Caco-2 (cell line): ENCODE measurements at regions not wholly inside any gene's neighbourhood (a gene's known extent, or its start where the extent isn't known, plus 50 kb on each side); places are given as distances from the start of the nearest gene placed in this dataset.

Source experiments
- BruUV-seq: library from RNA; stranded (reverse); fragments of 400-500 nt; replicated peaks from 2 replicates; lab custom pipeline; 2021; lab: Mats Ljungman, UMichigan
- CTCF ChIA-PET: fragments of 300-600 bp; sonication (Branson Sonifier 250); formaldehyde crosslinking; loops from one replicate; lab custom pipeline; 2022; ENCODE audit warnings: antibody characterized with exemption; lab: Charles Lee
- POLR2A ChIA-PET: fragments of 300-600 bp; sonication (Branson Sonifier 250); formaldehyde crosslinking; loops from one replicate; lab custom pipeline; 2022; ENCODE audit warnings: antibody characterized with exemption; lab: Charles Lee
- DNase-seq, 2 experiments: peaks; one replicate each; pipeline versions ENCODE4 v3.0.0 to v3.0.0-alpha.2; 2020 to 2022
- H3K27me3 ChIP-seq: replicated peaks from 2 replicates; pipeline ENCODE4 v1.6.0; 2011; ENCODE audit warnings: low read length; ENCODE audit not compliant: control insufficient read depth, insufficient read depth
- H3K36me3 ChIP-seq: 2 replicates; pipeline ENCODE4 v1.5.1; 2011; ENCODE audit warnings: low read length; ENCODE audit not compliant: control insufficient read depth, insufficient read depth
- H3K4me1 ChIP-seq: fragments of 250-450 bp; sonication (Bioruptor Pico); 2 replicates; pipeline ENCODE4 v1.5.1; 2020; ENCODE audit warnings: mild to moderate bottlenecking
- H3K4me3 ChIP-seq: 2 replicates; pipeline ENCODE4 v1.5.1; 2011; ENCODE audit warnings: low read depth, mild to moderate bottlenecking, control low read depth, low read length
- H3K9me3 ChIP-seq: fragments of 250-450 bp; sonication (Bioruptor Pico); 2 replicates; pipeline ENCODE4 v1.5.1; 2020; ENCODE audit warnings: mild to moderate bottlenecking, moderate library complexity
- H3K27ac Mint-ChIP-seq: one replicate; pipeline ENCODE4 v1.8.0; 2022; ENCODE audit warnings: mixed read lengths; ENCODE audit not compliant: unreplicated experiment
- H3K27me3 Mint-ChIP-seq: one replicate; pipeline ENCODE4 v1.8.0; 2022; ENCODE audit warnings: mixed read lengths; ENCODE audit not compliant: insufficient read depth, unreplicated experiment
- H3K36me3 Mint-ChIP-seq: one replicate; pipeline ENCODE4 v1.8.0; 2022; ENCODE audit warnings: mild to moderate bottlenecking, mixed read lengths; ENCODE audit not compliant: insufficient read depth, unreplicated experiment
- H3K4me1 Mint-ChIP-seq: one replicate; pipeline ENCODE4 v1.8.0; 2022; ENCODE audit warnings: low read depth, mixed read lengths; ENCODE audit not compliant: unreplicated experiment
- H3K4me3 Mint-ChIP-seq: one replicate; pipeline ENCODE4 v1.8.0; 2022; ENCODE audit warnings: mild to moderate bottlenecking, moderate library complexity, mixed read lengths; ENCODE audit not compliant: unreplicated experiment
- H3K9me3 Mint-ChIP-seq: one replicate; pipeline ENCODE4 v1.8.0; 2022; ENCODE audit warnings: mixed read lengths; ENCODE audit not compliant: unreplicated experiment
- intact Hi-C: fragments of 100-400 bp; cut with micrococcal nuclease; formaldehyde crosslinking; loops from one replicate; pipeline ENCODE4 v1.10.0; 2022; ENCODE audit not compliant: unreplicated experiment
- TF ChIP-seq, protein P1 (sequence below), 2 experiments: fragments of 200-600 bp in 1 of 2; IDR thresholded peaks; 1 replicate in 1 of 2; 2 replicates in 1 of 2; pipeline versions ENCODE4 v1.5.1 to v1.8.0; 2011 to 2022; ENCODE audit warnings: antibody characterized with exemption in 1 of 2, control low read depth in 1 of 2, inconsistent platforms in 1 of 2, low read depth in 1 of 2, low read length in 1 of 2, mild to moderate bottlenecking in 1 of 2, moderate library complexity in 1 of 2; ENCODE audit not compliant: insufficient read depth in 1 of 2, severe bottlenecking in 1 of 2, unreplicated experiment in 1 of 2

DNA sequence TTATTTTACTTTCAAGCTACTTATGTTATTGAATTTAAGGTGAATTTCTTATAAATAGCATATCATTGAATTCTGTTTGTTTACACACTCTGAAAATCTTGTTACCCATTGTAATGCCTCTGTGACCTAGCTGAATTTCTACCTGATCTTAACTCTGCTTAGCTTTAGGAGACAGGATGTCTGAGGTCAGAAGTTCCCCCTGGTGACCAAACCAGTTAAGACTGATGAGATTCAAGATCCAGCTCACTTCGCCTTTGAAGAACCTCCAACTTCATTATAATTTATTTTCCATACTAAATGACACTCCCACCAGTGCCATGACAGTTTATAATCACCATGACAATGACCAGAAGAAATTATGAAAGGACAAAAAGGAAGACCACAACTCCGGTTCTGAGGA is 213.4 kb upstream of the CDC14C start:
- no peaks in the 10 kb centered on the region for H3K4me1 Mint-ChIP-seq
- peaks cover 4% of the 10 kb centered on the region for H3K27me3 Mint-ChIP-seq
- H3K36me3 ChIP-seq = no peaks in the 10 kb centered on the region
- no peak for DNase-seq
- no peak overlapping the region for H3K4me3 ChIP-seq
- H3K4me1 ChIP-seq = no peaks in the 10 kb centered on the region
- no TSS peak for BruUV-seq
- no peaks in the 10 kb centered on the region for H3K27me3 ChIP-seq
- POLR2A ChIA-PET = no interaction called here
- CTCF ChIA-PET = no interaction called here
- no peaks in the 10 kb centered on the region for H3K36me3 Mint-ChIP-seq
- TF ChIP-seq, protein P1, sequence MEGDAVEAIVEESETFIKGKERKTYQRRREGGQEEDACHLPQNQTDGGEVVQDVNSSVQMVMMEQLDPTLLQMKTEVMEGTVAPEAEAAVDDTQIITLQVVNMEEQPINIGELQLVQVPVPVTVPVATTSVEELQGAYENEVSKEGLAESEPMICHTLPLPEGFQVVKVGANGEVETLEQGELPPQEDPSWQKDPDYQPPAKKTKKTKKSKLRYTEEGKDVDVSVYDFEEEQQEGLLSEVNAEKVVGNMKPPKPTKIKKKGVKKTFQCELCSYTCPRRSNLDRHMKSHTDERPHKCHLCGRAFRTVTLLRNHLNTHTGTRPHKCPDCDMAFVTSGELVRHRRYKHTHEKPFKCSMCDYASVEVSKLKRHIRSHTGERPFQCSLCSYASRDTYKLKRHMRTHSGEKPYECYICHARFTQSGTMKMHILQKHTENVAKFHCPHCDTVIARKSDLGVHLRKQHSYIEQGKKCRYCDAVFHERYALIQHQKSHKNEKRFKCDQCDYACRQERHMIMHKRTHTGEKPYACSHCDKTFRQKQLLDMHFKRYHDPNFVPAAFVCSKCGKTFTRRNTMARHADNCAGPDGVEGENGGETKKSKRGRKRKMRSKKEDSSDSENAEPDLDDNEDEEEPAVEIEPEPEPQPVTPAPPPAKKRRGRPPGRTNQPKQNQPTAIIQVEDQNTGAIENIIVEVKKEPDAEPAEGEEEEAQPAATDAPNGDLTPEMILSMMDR (IDR thresholded peaks at IDR 0.05; ENCODE audit: insufficient read depth in 1 of 2, low read depth in 1 of 2, low read length in 1 of 2, severe bottlenecking in 1 of 2, unreplicated experiment in 1 of 2) = no peak
- intact Hi-C loops = no loop called here
- no peaks in the 10 kb centered on the region for H3K9me3 ChIP-seq
- no peak overlapping the region for H3K27ac Mint-ChIP-seq
- no peaks in the 10 kb centered on the region for H3K9me3 Mint-ChIP-seq
- no peak overlapping the region for H3K4me3 Mint-ChIP-seq

DNA sequence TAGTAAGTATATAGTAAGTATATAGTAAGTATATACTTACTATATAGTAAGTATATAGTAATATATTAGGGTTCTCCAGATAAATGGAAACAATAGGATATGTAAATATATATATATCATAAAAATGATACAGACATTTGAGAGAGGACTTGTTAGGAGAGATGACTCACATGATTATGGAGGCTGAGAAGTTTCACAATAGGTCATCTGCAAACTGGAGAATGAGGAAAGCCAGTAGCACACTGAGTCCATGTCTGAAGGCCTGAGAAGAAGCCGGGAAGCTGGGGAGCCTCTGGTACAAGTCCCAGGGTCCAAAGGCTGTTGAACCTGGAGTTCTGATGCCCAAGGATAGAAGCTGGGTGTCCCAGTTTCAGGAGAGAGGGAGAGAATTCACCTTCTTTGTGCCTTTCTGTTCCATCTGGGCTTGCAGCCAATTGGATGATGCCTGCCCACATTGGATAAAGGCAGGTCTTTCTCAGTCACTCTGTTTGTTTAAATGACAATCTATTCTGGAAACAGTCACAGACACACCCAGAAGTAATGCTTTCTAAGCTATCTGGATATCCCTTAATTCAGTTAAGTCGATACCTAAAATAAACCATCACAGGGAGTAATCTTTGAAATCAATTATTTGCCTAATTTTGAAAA is 205.5 kb upstream of the CDC14C start:
- Histone ChIP-seq H3K9me3 (no peaks in the 10 kb centered on the region), H3K4me3 (no peak overlapping the region), H3K27me3 (no peaks in the 10 kb centered on the region), H3K36me3 (no peaks in the 10 kb centered on the region), H3K4me1 (peaks cover 12% of the 10 kb centered on the region)
- Mint-ChIP-seq H3K4me1 (peaks cover 10% of the 10 kb centered on the region), H3K27ac (no peak overlapping the region), H3K9me3 (peaks cover 5% of the 10 kb centered on the region), H3K36me3 (no peaks in the 10 kb centered on the region), H3K4me3 (no peak overlapping the region), H3K27me3 (no peaks in the 10 kb centered on the region)
- TF ChIP-seq, protein P1 (IDR thresholded peaks at IDR 0.05; ENCODE audit: insufficient read depth in 1 of 2, low read depth in 1 of 2, low read length in 1 of 2, severe bottlenecking in 1 of 2, unreplicated experiment in 1 of 2) = no peak
- DNase-seq = no peak
- POLR2A ChIA-PET = interaction anchor here (0.6 kb wide), 1 partner anchor 90 kb away, joined by 3 read pairs; no protein-coding TSS in a partner anchor
- intact Hi-C loops = no loop called here
- BruUV-seq = no TSS peak
- CTCF ChIA-PET = no interaction called here

DNA sequence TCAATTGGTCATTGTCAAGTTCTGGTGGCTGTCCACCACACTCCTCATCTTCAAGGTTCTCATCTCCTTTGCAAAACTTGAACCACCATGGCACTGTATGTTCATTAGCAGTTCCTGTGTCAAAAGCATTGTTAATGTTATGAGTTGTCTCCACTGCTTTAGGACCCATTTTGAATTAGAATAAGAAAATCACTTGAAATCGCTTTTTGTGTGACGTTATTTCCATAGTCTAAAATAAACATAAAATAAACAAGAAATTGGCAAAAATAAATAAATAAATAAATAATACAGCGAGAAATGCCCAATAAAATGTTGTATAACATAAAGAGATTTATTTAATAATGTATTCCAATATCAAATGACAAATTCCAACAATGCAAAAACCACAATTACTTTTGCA is 195.5 kb upstream of the CDC14C start:
- Histone ChIP-seq H3K27me3 (no peaks in the 10 kb centered on the region), H3K9me3 (no peaks in the 10 kb centered on the region), H3K4me3 (no peak overlapping the region), H3K36me3 (no peaks in the 10 kb centered on the region), H3K4me1 (0 out of 2 replicates have a peak, but pooled peaks cover under 1% of the 10 kb centered on the region)
- no peak for DNase-seq
- Mint-ChIP-seq H3K27me3 (no peaks in the 10 kb centered on the region), H3K27ac (no peak overlapping the region), H3K36me3 (no peaks in the 10 kb centered on the region), H3K9me3 (peaks cover 34% of the 10 kb centered on the region), H3K4me3 (no peak overlapping the region), H3K4me1 (peaks cover 3% of the 10 kb centered on the region)
- CTCF ChIA-PET = no interaction called here
- POLR2A ChIA-PET = no interaction called here
- intact Hi-C loops = no loop called here
- TF ChIP-seq, protein P1 (IDR thresholded peaks at IDR 0.05; ENCODE audit: insufficient read depth in 1 of 2, low read depth in 1 of 2, low read length in 1 of 2, severe bottlenecking in 1 of 2, unreplicated experiment in 1 of 2) = no peak
- BruUV-seq = no TSS peak
